CD4-positive, CD25-positive, alpha-beta regulatory T cell (primary cell): ENCODE measurements at regions not wholly inside any gene's neighbourhood (a gene's known extent, or its start where the extent isn't known, plus 50 kb on each side); places are given as distances from the start of the nearest gene placed in this dataset.

Source experiments
- ATAC-seq, 2 donors: fragments of 150-1000 bp; cut with Tn5 transposase; one replicate each; pipeline ENCODE4 v1.10.0; 2021; ENCODE audit warnings: low read depth in 2 of 2, moderate number of reproducible peaks in 2 of 2, moderate library complexity in 1 of 2
- DNase-seq, 3 donors: peaks; one replicate each; pipeline versions ENCODE4 v3.0.0 to v3.0.0-alpha.2; 2012 to 2022; ENCODE audit warnings: mixed read lengths in 1 of 3
- H3K27ac ChIP-seq: one replicate; pipeline ENCODE4 v1.7.0; 2013; ENCODE audit warnings: mild to moderate bottlenecking, low read length; ENCODE audit not compliant: insufficient read depth, poor library complexity, severe bottlenecking
- H3K27me3 ChIP-seq: one replicate; pipeline ENCODE4 v1.7.0; 2013; ENCODE audit warnings: low read length; ENCODE audit not compliant: control insufficient read depth, insufficient read depth
- H3K36me3 ChIP-seq: one replicate; pipeline ENCODE4 v1.7.0; 2013; ENCODE audit warnings: mild to moderate bottlenecking, low read length, moderate library complexity; ENCODE audit not compliant: control insufficient read depth, insufficient read depth
- H3K4me1 ChIP-seq: 2 replicates; pipeline ENCODE4 v1.7.0; 2013; ENCODE audit warnings: mild to moderate bottlenecking, low read length; ENCODE audit not compliant: insufficient read depth, control insufficient read depth, poor library complexity, severe bottlenecking
- H3K4me3 ChIP-seq: one replicate; pipeline ENCODE4 v1.7.0; 2013; ENCODE audit warnings: low read depth, mild to moderate bottlenecking, low read length, moderate library complexity
- H3K9me3 ChIP-seq, 2 experiments: 1 replicate in 1 of 2; 2 replicates in 1 of 2; pipeline ENCODE4 v1.7.0; 2013; ENCODE audit warnings: low read length in 2 of 2, mild to moderate bottlenecking in 1 of 2, moderate library complexity in 1 of 2; ENCODE audit not compliant: control insufficient read depth in 2 of 2
- H3K27ac Mint-ChIP-seq, 3 donors: one replicate each; pipeline ENCODE4 v1.8.0; 2020 to 2022; ENCODE audit warnings: mild to moderate bottlenecking in 3 of 3, mixed read lengths in 3 of 3, moderate library complexity in 2 of 3
- H3K27me3 Mint-ChIP-seq: one replicate; pipeline ENCODE4 v1.8.0; 2022; ENCODE audit warnings: mild to moderate bottlenecking, mixed read lengths
- H3K36me3 Mint-ChIP-seq: one replicate; pipeline ENCODE4 v1.8.0; 2020; ENCODE audit warnings: mixed read lengths
- H3K4me1 Mint-ChIP-seq, 4 donors: one replicate each; pipeline ENCODE4 v1.8.0; 2020 to 2022; ENCODE audit warnings: mixed read lengths in 4 of 4, mild to moderate bottlenecking in 1 of 4
- H3K4me3 Mint-ChIP-seq, 4 donors: one replicate each; pipeline ENCODE4 v1.8.0; 2020 to 2022; ENCODE audit warnings: mild to moderate bottlenecking in 4 of 4, mixed read lengths in 4 of 4, moderate library complexity in 3 of 4
- H3K9me3 Mint-ChIP-seq, 7 donors: one replicate each; pipeline ENCODE4 v1.8.0; 2020 to 2022; ENCODE audit warnings: mixed read lengths in 7 of 7, mild to moderate bottlenecking in 3 of 7, moderate library complexity in 2 of 7

DNA sequence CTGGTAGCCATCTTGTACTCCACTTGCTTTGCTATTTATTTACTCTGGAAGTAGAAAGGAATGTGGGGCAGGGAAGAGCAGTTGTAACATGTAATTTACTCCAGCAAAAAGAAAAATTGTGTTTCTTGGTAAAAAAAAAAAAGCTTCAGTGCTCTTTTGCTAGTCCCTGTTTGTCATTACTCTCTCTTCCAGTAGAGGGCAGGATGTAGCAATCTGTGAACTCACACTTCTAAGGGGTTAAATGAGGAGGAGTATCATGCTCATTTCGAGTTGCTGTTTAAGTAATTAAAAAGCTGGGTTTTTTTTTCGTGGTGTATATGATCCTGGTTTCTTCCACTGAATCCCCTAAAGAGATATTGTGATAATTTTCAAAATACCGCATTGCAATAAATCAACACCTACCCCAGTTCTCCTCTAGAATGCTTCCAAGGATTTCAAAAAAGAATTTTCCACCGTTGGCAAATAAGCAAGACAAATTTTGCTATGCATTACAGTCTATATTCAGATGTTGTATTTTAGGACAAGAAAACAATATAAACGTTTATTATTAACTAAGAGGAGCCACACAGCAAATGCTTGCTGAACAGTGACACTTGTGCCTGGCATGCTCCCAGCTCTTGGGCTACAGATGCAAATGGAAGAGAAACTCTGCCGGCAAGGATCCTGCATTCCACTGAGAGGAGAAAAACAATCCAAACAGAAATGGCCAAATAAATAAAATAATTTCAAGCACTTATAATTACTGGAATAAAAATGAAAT lies 261.6 kb downstream of the ASXL3 start:
- Histone ChIP-seq H3K27ac (no peak overlapping the region), H3K27me3 (no peaks in the 10 kb centered on the region), H3K4me3 (no peak overlapping the region), H3K9me3 (no peaks in the 10 kb centered on the region), H3K36me3 (no peaks in the 10 kb centered on the region), H3K4me1 (no peaks in the 10 kb centered on the region)
- Mint-ChIP-seq H3K27ac (no peak overlapping the region), H3K4me3 (no peak overlapping the region), H3K27me3 (no peaks in the 10 kb centered on the region), H3K36me3 (no peaks in the 10 kb centered on the region), H3K9me3 (peaks cover 1 to 16% (median 5%) of the 10 kb centered on the region in 7 donors), H3K4me1 (no peaks in the 10 kb centered on the region)
- DNase-seq, result peak in 1 of 3 donors; percentile 13
- ATAC-seq, result no peak

GRCh38 chr18:33838054-33838453 lies 260.0 kb downstream of the ASXL3 start:
- Mint-ChIP-seq H3K27ac (no peak overlapping the region), H3K4me3 (no peak overlapping the region), H3K27me3 (no peaks in the 10 kb centered on the region), H3K9me3 (peaks cover 1 to 21% (median 6%) of the 10 kb centered on the region in 7 donors), H3K36me3 (no peaks in the 10 kb centered on the region), H3K4me1 (no peaks in the 10 kb centered on the region)
- no peaks in the 10 kb centered on the region for H3K27me3 ChIP-seq
- H3K9me3 ChIP-seq, result peaks cover 0 to 3% of the 10 kb centered on the region in 2 experiments
- no peak overlapping the region for H3K4me3 ChIP-seq
- H3K4me1 ChIP-seq, result no peaks in the 10 kb centered on the region
- H3K36me3 ChIP-seq, result no peaks in the 10 kb centered on the region
- ATAC-seq (no peak), DNase-seq (no peak)
- no peak overlapping the region for H3K27ac ChIP-seq

DNA sequence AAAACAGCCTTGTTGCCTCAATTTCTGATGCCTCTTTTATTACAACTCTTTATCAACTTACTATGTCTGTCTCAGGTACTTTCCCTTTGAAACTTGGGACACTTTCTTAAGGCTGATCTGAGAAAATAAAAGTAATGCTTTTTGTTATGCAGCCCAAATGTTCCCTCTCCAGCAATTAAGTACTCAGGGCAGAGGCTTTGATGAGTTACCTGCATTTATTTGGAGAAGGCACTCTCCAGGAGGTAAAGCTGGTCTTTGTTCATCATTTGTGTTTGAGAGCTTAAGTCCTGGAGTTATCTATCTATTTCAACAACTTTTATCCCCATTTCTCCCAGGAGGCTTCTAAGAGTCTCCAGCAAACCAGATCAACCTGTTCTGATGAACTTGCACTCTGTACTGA lies 259.2 kb downstream of the ASXL3 start:
- DNase-seq, result no peak
- peaks cover 0 to 3% of the 10 kb centered on the region in 2 experiments for H3K9me3 ChIP-seq
- no peak overlapping the region for H3K4me3 Mint-ChIP-seq
- H3K27me3 ChIP-seq, result no peaks in the 10 kb centered on the region
- no peaks in the 10 kb centered on the region for H3K4me1 Mint-ChIP-seq
- H3K36me3 ChIP-seq, result no peaks in the 10 kb centered on the region
- H3K9me3 Mint-ChIP-seq, result peaks cover 0 to 23% (median 7%) of the 10 kb centered on the region in 7 donors
- H3K36me3 Mint-ChIP-seq, result no peaks in the 10 kb centered on the region
- H3K4me3 ChIP-seq, result no peak overlapping the region
- no peaks in the 10 kb centered on the region for H3K4me1 ChIP-seq
- ATAC-seq, result no peak
- no peak overlapping the region for H3K27ac Mint-ChIP-seq
- H3K27ac ChIP-seq, result no peak overlapping the region
- no peaks in the 10 kb centered on the region for H3K27me3 Mint-ChIP-seq

- ATAC-seq, result no peak
- Histone ChIP-seq H3K4me3 (no peak overlapping the region), H3K4me1 (no peaks in the 10 kb centered on the region), H3K9me3 (peaks cover 0 to 3% of the 10 kb centered on the region in 2 experiments), H3K36me3 (no peaks in the 10 kb centered on the region), H3K27ac (no peak overlapping the region), H3K27me3 (no peaks in the 10 kb centered on the region)
- DNase-seq, result no peak
- no peaks in the 10 kb centered on the region for H3K4me1 Mint-ChIP-seq
- H3K27me3 Mint-ChIP-seq, result no peaks in the 10 kb centered on the region
- H3K4me3 Mint-ChIP-seq, result no peak overlapping the region
- peaks cover 0 to 28% (median 7%) of the 10 kb centered on the region in 7 donors for H3K9me3 Mint-ChIP-seq
- H3K36me3 Mint-ChIP-seq, result no peaks in the 10 kb centered on the region
- no peak overlapping the region for H3K27ac Mint-ChIP-seq
Measured at GRCh38 chr18:33836564-33836963, 258.5 kb downstream of the ASXL3 start.

DNA sequence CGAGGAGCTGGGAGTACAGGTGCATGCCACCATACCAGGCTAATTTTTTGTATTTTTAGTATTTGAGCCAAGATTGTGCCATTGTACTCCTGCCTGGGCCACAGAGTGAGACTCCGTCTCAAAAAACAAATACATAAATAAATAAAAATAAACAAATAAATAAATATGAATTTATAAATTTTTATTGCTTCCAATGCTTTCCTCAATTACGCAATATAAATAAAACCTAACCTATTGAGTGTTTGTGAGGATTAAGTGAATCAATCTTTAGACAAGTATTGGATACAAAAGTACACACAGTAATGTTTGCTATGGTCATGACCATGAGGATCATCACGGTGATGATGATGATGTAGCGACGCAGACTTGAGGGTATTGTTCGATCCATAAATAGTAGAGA lies 257.4 kb downstream of the ASXL3 start:
- no peak overlapping the region for H3K27ac ChIP-seq
- H3K4me3 ChIP-seq, result no peak overlapping the region
- ATAC-seq (no peak), DNase-seq (no peak)
- no peaks in the 10 kb centered on the region for H3K27me3 Mint-ChIP-seq
- peaks cover 0 to 3% of the 10 kb centered on the region in 2 experiments for H3K9me3 ChIP-seq
- no peaks in the 10 kb centered on the region for H3K27me3 ChIP-seq
- no peaks in the 10 kb centered on the region for H3K36me3 Mint-ChIP-seq
- H3K4me1 Mint-ChIP-seq, result no peaks in the 10 kb centered on the region
- H3K36me3 ChIP-seq, result no peaks in the 10 kb centered on the region
- H3K4me3 Mint-ChIP-seq, result no peak overlapping the region
- H3K27ac Mint-ChIP-seq, result no peak overlapping the region
- no peaks in the 10 kb centered on the region for H3K4me1 ChIP-seq
- H3K9me3 Mint-ChIP-seq, result peaks cover 0 to 29% (median 8%) of the 10 kb centered on the region in 7 donors

DNA sequence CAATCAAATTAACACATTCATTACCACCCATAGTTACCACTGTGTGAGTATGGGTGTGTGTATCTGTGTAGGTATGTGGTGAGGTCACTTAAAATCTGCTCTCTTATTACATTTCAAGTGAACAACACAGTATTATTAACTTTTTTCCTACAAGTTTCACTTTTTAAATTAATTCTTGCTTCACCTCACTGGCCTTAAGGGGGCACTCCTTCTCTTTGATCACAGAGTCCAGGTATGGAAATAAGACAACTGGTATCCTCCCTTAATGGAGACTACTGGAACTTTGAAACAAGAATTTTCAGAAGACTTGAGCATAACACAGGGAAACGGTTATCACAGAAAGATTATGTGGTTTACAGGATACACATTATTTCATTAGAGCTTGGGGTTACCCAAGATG lies 255.8 kb downstream of the ASXL3 start:
- Mint-ChIP-seq H3K4me3 (no peak overlapping the region), H3K27ac (no peak overlapping the region), H3K36me3 (no peaks in the 10 kb centered on the region), H3K4me1 (no peaks in the 10 kb centered on the region), H3K27me3 (no peaks in the 10 kb centered on the region), H3K9me3 (peaks cover 0 to 29% (median 8%) of the 10 kb centered on the region in 7 donors)
- Histone ChIP-seq H3K9me3 (peaks cover 0 to 3% of the 10 kb centered on the region in 2 experiments), H3K27me3 (no peaks in the 10 kb centered on the region), H3K36me3 (no peaks in the 10 kb centered on the region), H3K4me3 (no peak overlapping the region), H3K27ac (no peak overlapping the region), H3K4me1 (no peaks in the 10 kb centered on the region)
- ATAC-seq (no peak), DNase-seq (no peak)

DNA sequence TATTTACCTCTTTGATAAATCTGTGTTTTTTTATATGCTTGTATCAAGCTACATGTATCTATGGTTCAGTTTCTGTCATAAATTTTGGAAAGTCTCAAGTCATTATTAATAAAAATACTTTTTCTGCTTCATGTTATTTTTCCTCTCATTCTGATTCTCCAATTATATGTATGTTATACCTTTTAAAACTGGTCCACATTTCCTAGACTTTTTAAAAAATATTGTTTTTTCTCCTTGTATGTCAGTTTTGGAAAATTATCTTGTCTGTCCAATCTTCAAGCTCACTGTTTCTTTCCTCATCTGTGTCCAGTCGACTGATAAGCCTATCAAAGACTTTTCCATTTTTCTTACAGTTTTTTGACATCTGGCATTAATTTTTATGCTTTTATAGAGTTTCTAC lies 253.4 kb downstream of the ASXL3 start:
- no peak overlapping the region for H3K4me3 ChIP-seq
- peaks cover 0 to 3% of the 10 kb centered on the region in 2 experiments for H3K9me3 ChIP-seq
- Mint-ChIP-seq H3K4me3 (no peak overlapping the region), H3K27ac (no peak overlapping the region), H3K4me1 (no peaks in the 10 kb centered on the region), H3K9me3 (peaks cover 0 to 17% (median 4%) of the 10 kb centered on the region in 7 donors), H3K27me3 (no peaks in the 10 kb centered on the region), H3K36me3 (no peaks in the 10 kb centered on the region)
- no peaks in the 10 kb centered on the region for H3K4me1 ChIP-seq
- ATAC-seq (no peak), DNase-seq (no peak)
- H3K36me3 ChIP-seq, result no peaks in the 10 kb centered on the region
- H3K27ac ChIP-seq, result no peak overlapping the region
- no peaks in the 10 kb centered on the region for H3K27me3 ChIP-seq

DNA sequence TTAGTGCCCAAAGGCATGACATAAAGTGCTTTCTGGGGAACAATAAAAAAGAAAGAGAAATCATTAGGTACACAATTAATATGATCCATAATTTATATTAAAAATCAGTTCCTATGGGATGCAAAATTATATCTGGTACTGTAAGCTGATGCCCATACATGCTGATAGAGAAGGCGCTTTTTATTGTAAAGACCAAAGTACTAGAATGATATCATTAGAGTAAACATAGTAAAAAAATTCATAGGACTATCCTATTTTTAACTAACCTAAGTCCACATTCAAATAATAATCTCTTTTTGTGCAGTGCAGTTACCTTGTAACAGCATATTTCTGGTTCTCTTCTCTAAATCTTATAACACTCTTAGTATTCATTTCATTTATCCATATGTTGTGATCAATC lies 252.2 kb downstream of the ASXL3 start:
- no peaks in the 10 kb centered on the region for H3K36me3 ChIP-seq
- no peak overlapping the region for H3K4me3 ChIP-seq
- no peak overlapping the region for H3K27ac ChIP-seq
- H3K27ac Mint-ChIP-seq, result no peak overlapping the region
- no peaks in the 10 kb centered on the region for H3K27me3 Mint-ChIP-seq
- ATAC-seq (no peak), DNase-seq (no peak)
- H3K4me3 Mint-ChIP-seq, result no peak overlapping the region
- H3K27me3 ChIP-seq, result no peaks in the 10 kb centered on the region
- H3K9me3 Mint-ChIP-seq, result peaks cover 0 to 20% (median 9%) of the 10 kb centered on the region in 7 donors
- no peaks in the 10 kb centered on the region for H3K4me1 ChIP-seq
- H3K9me3 ChIP-seq, result peaks cover 0 to 3% of the 10 kb centered on the region in 2 experiments
- H3K4me1 Mint-ChIP-seq, result no peaks in the 10 kb centered on the region
- H3K36me3 Mint-ChIP-seq, result no peaks in the 10 kb centered on the region
